Naive thymus-derived CD4-positive, alpha-beta T cell (primary cell): ENCODE measurements at regions not wholly inside any gene's neighbourhood (a gene's known extent, or its start where the extent isn't known, plus 50 kb on each side); places are given as distances from the start of the nearest gene placed in this dataset.

ENCODE experiments used
- ATAC-seq: fragments of 150-1000 bp; cut with Tn5 transposase; 2 replicates; pipeline ENCODE4 v1.10.0; 2021; ENCODE audit warnings: mild to moderate bottlenecking, moderate library complexity
- CTCF ChIA-PET: fragments of 350-600 bp; sonication (Branson Sonifier 250); formaldehyde crosslinking; loops from one replicate; lab custom pipeline; 2021; ENCODE audit warnings: antibody characterized with exemption; lab: Charles Lee
- POLR2A ChIA-PET: fragments of 350-600 bp; sonication (Branson Sonifier 250); formaldehyde crosslinking; loops from one replicate; lab custom pipeline; 2021; ENCODE audit warnings: antibody characterized with exemption, inconsistent platforms; lab: Charles Lee
- DNase-seq, 9 donors: peaks; one replicate each; pipeline versions ENCODE4 v3.0.0 to v3.0.0-alpha.2; 2020 to 2022; ENCODE audit warnings: mixed read lengths in 1 of 9
- H3K27ac ChIP-seq: one replicate; pipeline ENCODE4 v1.7.0; 2013; ENCODE audit warnings: mild to moderate bottlenecking, low read depth, low read length, moderate library complexity
- H3K27me3 ChIP-seq, 2 donors: one replicate each; pipeline ENCODE4 v1.7.0; 2013; ENCODE audit warnings: low read length in 2 of 2, mild to moderate bottlenecking in 2 of 2, moderate library complexity in 2 of 2; ENCODE audit not compliant: control insufficient read depth in 2 of 2, insufficient read depth in 2 of 2
- H3K36me3 ChIP-seq, 3 experiments: 1 replicate in 2 of 3; 2 replicates in 1 of 3; pipeline ENCODE4 v1.7.0; 2013; ENCODE audit warnings: low read length in 3 of 3, mild to moderate bottlenecking in 3 of 3, moderate library complexity in 1 of 3; ENCODE audit not compliant: insufficient read depth in 3 of 3, control insufficient read depth in 2 of 3
- H3K4me1 ChIP-seq, 2 donors: one replicate each; pipeline ENCODE4 v1.7.0; 2013; ENCODE audit warnings: low read length in 2 of 2, mild to moderate bottlenecking in 2 of 2, moderate library complexity in 1 of 2; ENCODE audit not compliant: control insufficient read depth in 2 of 2, insufficient read depth in 2 of 2
- H3K4me3 ChIP-seq: 2 replicates; pipeline ENCODE4 v1.7.0; 2013; ENCODE audit warnings: mild to moderate bottlenecking, low read length
- H3K9me3 ChIP-seq, 3 experiments: 1 replicate in 2 of 3; 2 replicates in 1 of 3; pipeline ENCODE4 v1.7.0; 2013; ENCODE audit warnings: low read length in 3 of 3; ENCODE audit not compliant: control insufficient read depth in 2 of 3
- H3K27ac Mint-ChIP-seq, 9 donors: one replicate each; pipeline ENCODE4 v1.8.0; 2020 to 2022; ENCODE audit warnings: mixed read lengths in 9 of 9, mild to moderate bottlenecking in 8 of 9, moderate library complexity in 5 of 9, inconsistent platforms in 2 of 9
- H3K27me3 Mint-ChIP-seq, 5 donors: one replicate each; pipeline ENCODE4 v1.8.0; 2021 to 2022; ENCODE audit warnings: mixed read lengths in 5 of 5, mild to moderate bottlenecking in 1 of 5
- H3K36me3 Mint-ChIP-seq, 5 donors: one replicate each; pipeline ENCODE4 v1.8.0; 2020 to 2022; ENCODE audit warnings: mixed read lengths in 5 of 5, mild to moderate bottlenecking in 3 of 5, inconsistent platforms in 1 of 5
- H3K4me1 Mint-ChIP-seq, 7 donors: one replicate each; pipeline ENCODE4 v1.8.0; 2020 to 2022; ENCODE audit warnings: mixed read lengths in 7 of 7, mild to moderate bottlenecking in 3 of 7, inconsistent platforms in 1 of 7
- H3K4me3 Mint-ChIP-seq, 10 donors: one replicate each; pipeline ENCODE4 v1.8.0; 2020 to 2022; ENCODE audit warnings: mild to moderate bottlenecking in 10 of 10, mixed read lengths in 10 of 10, moderate library complexity in 6 of 10, inconsistent platforms in 2 of 10
- H3K9me3 Mint-ChIP-seq, 11 donors: one replicate each; pipeline ENCODE4 v1.8.0; 2020 to 2022; ENCODE audit warnings: mixed read lengths in 11 of 11, mild to moderate bottlenecking in 4 of 11, inconsistent platforms in 1 of 11, moderate library complexity in 1 of 11
- intact Hi-C, 2 donors: fragments of 100-400 bp; cut with micrococcal nuclease; formaldehyde crosslinking; loops; one replicate each; pipeline ENCODE4 v1.15.1; 2023

DNA sequence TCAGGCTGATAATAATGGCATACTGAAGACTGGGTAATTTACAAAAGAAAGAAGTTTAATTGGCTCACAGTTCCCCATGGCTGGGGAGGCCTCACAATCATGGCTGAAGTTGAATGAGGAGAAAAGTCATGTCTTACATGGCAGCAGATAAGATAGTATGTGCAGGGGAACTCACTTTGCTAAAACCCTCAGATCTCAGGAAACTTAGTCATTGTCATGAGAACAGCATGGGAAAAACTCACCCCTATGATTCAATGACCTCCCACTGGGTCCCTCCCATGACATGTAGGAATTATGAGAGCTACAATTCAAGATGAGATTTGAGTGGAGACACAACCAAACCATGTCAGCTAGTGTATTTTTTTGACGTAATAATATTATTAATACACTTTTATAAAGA, 149.8 kb upstream of the BOD1L1 start:
- Histone ChIP-seq H3K36me3 (no peaks in the 10 kb centered on the region), H3K4me3 (no peak overlapping the region), H3K27ac (no peak overlapping the region), H3K4me1 (no peaks in the 10 kb centered on the region), H3K9me3 (no peaks in the 10 kb centered on the region), H3K27me3 (no peaks in the 10 kb centered on the region)
- CTCF ChIA-PET: no interaction called here
- H3K27me3 Mint-ChIP-seq: peaks cover 0 to 12% (median 4%) of the 10 kb centered on the region in 5 donors
- POLR2A ChIA-PET: no interaction called here
- no peaks in the 10 kb centered on the region for H3K4me1 Mint-ChIP-seq
- peaks cover 0 to 40% (median 11%) of the 10 kb centered on the region in 11 donors for H3K9me3 Mint-ChIP-seq
- no peak overlapping the region for H3K27ac Mint-ChIP-seq
- ATAC-seq (no peak), DNase-seq (no peak)
- intact Hi-C loops: no loop called here
- H3K36me3 Mint-ChIP-seq: peaks cover 0 to 4% (median 0%) of the 10 kb centered on the region in 5 donors
- H3K4me3 Mint-ChIP-seq: no peak overlapping the region

DNA sequence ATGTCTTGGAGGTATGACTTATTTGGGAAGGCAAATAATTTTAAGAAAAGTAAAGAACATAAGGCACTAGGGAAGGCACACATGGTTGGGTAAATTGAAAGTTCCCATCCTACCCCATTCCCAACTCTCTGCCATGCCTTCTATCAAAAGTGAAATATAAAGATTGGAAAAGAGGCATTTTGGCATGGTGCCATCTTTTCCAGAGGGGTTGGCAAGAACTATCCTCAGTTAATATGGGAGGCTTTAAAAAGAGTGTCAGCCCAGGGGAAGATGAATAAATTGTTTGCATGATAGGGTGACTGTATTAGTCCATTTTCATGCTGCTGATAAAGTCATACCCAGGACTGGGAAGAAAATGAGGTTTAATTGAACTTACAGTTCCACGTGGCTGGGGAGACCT, 150.8 kb upstream of the BOD1L1 start:
- Mint-ChIP-seq H3K27me3 (peaks cover 0 to 12% (median 6%) of the 10 kb centered on the region in 5 donors), H3K4me1 (no peaks in the 10 kb centered on the region), H3K36me3 (peaks cover 0 to 4% (median 0%) of the 10 kb centered on the region in 5 donors), H3K4me3 (no peak overlapping the region), H3K9me3 (peaks cover 0 to 37% (median 13%) of the 10 kb centered on the region in 11 donors), H3K27ac (no peak overlapping the region)
- Histone ChIP-seq H3K9me3 (no peaks in the 10 kb centered on the region), H3K27me3 (no peaks in the 10 kb centered on the region), H3K27ac (no peak overlapping the region), H3K4me1 (no peaks in the 10 kb centered on the region), H3K36me3 (no peaks in the 10 kb centered on the region), H3K4me3 (no peak overlapping the region)
- POLR2A ChIA-PET: no interaction called here
- ATAC-seq (no peak), DNase-seq (no peak)
- CTCF ChIA-PET: no interaction called here
- intact Hi-C loops: no loop called here

DNA sequence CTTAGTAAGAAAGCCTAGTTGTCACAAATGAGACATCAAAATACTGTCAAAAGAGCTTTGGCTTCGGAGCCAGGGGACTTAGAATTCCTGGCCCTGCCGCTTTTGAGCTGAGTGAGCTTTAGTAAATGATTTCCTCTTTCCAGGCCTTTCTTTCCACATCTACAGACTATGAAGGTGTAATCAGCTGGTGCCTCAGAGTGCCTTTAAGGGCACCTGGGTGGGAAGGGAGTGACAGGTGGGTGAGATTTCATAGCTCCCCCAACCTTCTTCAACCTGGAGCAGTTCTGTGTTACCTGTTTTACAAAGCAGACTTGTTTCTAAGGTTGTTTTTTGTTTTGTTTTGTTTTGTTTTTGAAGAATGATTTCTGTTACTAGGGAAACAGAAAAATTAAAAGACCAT, 154.7 kb upstream of the BOD1L1 start:
- ATAC-seq (no peak), DNase-seq (no peak)
- Histone ChIP-seq H3K9me3 (no peaks in the 10 kb centered on the region), H3K4me1 (no peaks in the 10 kb centered on the region), H3K4me3 (no peak overlapping the region), H3K36me3 (no peaks in the 10 kb centered on the region), H3K27ac (no peak overlapping the region), H3K27me3 (no peaks in the 10 kb centered on the region)
- peaks cover 0 to 15% (median 4%) of the 10 kb centered on the region in 5 donors for H3K27me3 Mint-ChIP-seq
- H3K27ac Mint-ChIP-seq: no peak overlapping the region
- peaks cover under 1 to 20% (median 5%) of the 10 kb centered on the region in 11 donors for H3K9me3 Mint-ChIP-seq
- ChIA-PET POLR2A (no interaction called here), CTCF (no interaction called here)
- H3K4me3 Mint-ChIP-seq: no peak overlapping the region
- intact Hi-C loops: no loop called here
- no peaks in the 10 kb centered on the region for H3K4me1 Mint-ChIP-seq
- H3K36me3 Mint-ChIP-seq: peaks cover 0 to 4% (median 0%) of the 10 kb centered on the region in 5 donors

DNA sequence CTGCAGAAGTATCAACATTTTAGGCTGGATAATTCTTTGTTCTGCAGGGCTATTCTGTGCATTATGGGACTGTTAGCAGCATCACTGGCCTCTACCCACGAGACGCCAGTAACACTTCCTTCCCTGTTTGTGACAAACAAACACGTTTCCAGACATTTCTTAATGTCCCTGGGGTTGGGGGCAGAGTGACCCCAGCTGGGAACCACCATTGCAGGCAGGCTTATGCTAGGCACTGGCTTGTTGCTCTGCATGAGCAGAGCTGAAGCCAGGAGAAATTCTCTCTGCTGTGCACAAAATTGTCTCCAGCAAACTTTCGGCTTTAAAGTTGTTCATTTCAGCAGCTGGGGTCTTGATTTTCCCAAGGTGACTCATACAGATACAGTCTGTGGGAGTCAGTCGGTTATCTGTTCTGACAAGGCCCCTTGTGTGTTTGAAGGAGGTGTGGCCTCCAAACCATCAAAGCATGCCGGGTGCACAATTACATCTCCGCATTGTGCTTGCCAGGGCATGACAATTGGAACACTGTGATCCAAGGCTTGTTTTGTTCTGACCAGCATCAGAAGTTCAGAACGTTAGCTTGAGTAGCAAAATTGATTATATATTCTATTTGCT, 156.4 kb upstream of the BOD1L1 start:
- Histone ChIP-seq H3K9me3 (no peaks in the 10 kb centered on the region), H3K36me3 (no peaks in the 10 kb centered on the region), H3K27me3 (no peaks in the 10 kb centered on the region), H3K4me1 (no peaks in the 10 kb centered on the region), H3K4me3 (no peak overlapping the region), H3K27ac (no peak overlapping the region)
- POLR2A ChIA-PET: no interaction called here
- H3K4me1 Mint-ChIP-seq: no peaks in the 10 kb centered on the region
- peaks cover 0 to 4% (median 0%) of the 10 kb centered on the region in 5 donors for H3K36me3 Mint-ChIP-seq
- peaks cover 0 to 9% (median 2%) of the 10 kb centered on the region in 11 donors for H3K9me3 Mint-ChIP-seq
- ATAC-seq (no peak), DNase-seq (no peak)
- H3K27ac Mint-ChIP-seq: no peak overlapping the region
- H3K27me3 Mint-ChIP-seq: peaks cover 0 to 12% (median 0%) of the 10 kb centered on the region in 5 donors
- intact Hi-C loops: no loop called here
- CTCF ChIA-PET: no interaction called here
- H3K4me3 Mint-ChIP-seq: no peak overlapping the region

GRCh38 chr4:13793020-13793710, 165.6 kb upstream of the BOD1L1 start:
- peaks cover 0 to 30% (median 7%) of the 10 kb centered on the region in 11 donors for H3K9me3 Mint-ChIP-seq
- H3K27ac Mint-ChIP-seq: no peak overlapping the region
- peaks cover 0 to 3% of the 10 kb centered on the region in 2 donors for H3K27me3 ChIP-seq
- H3K9me3 ChIP-seq: no peaks in the 10 kb centered on the region
- intact Hi-C loops: no loop called here
- peaks cover 0 to 34% (median 25%) of the 10 kb centered on the region in 5 donors for H3K27me3 Mint-ChIP-seq
- H3K4me1 Mint-ChIP-seq: no peaks in the 10 kb centered on the region
- DNase-seq (no peak), ATAC-seq (no peak)
- no peaks in the 10 kb centered on the region for H3K36me3 ChIP-seq
- no peak overlapping the region for H3K4me3 Mint-ChIP-seq
- no peak overlapping the region for H3K4me3 ChIP-seq
- H3K36me3 Mint-ChIP-seq: no peaks in the 10 kb centered on the region
- ChIA-PET CTCF (no interaction called here), POLR2A (no interaction called here)
- H3K27ac ChIP-seq: no peak overlapping the region
- H3K4me1 ChIP-seq: no peaks in the 10 kb centered on the region

GRCh38 chr4:13794819-13795565, 167.5 kb upstream of the BOD1L1 start:
- ChIA-PET CTCF (no interaction called here), POLR2A (no interaction called here)
- no peak for ATAC-seq
- Mint-ChIP-seq H3K27me3 (peaks cover 0 to 34% (median 25%) of the 10 kb centered on the region in 5 donors), H3K36me3 (no peaks in the 10 kb centered on the region), H3K4me3 (no peak overlapping the region), H3K27ac (no peak overlapping the region), H3K4me1 (no peaks in the 10 kb centered on the region), H3K9me3 (peaks cover 3 to 32% (median 7%) of the 10 kb centered on the region in 11 donors)
- no peak overlapping the region for H3K4me3 ChIP-seq
- no peak for DNase-seq
- no peaks in the 10 kb centered on the region for H3K9me3 ChIP-seq
- intact Hi-C loops: no loop called here
- H3K27ac ChIP-seq: no peak overlapping the region
- no peaks in the 10 kb centered on the region for H3K36me3 ChIP-seq
- no peaks in the 10 kb centered on the region for H3K4me1 ChIP-seq
- peaks cover 0 to 3% of the 10 kb centered on the region in 2 donors for H3K27me3 ChIP-seq
